ENCODE measurements at regions not wholly inside any gene's neighbourhood (a gene's known extent, or its start where the extent isn't known, plus 50 kb on each side); places are given as distances from the start of the nearest gene placed in this dataset.

DNA sequence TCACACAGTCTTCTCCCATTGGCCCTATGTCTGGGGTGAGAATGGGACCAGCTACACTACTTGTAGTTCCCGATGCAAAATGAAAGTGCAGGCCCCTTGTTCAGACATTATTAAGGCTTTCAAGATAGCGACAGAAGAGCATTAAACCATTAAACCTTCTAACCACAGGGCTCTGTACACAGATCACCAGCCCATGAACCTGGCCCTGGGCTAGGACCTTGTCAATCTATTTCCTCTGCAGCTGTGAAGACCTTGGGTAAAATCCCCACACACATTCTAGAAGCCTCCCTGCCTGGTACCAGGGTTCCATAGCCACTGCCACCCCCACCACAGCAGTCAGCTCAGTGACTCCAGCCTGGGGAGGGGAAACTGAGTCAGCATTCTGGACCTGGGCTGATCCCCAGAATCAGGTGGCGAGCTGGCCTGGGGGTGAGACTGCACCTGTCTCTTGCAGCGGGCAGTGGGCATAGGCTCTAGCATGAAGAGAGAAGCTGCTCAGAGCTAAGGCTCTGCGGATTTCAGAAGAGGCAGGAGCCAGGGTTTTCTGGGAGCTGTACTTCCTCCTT, 119.7 kb upstream of the LHX1 start:
- TF ChIP-seq, protein P1, sequence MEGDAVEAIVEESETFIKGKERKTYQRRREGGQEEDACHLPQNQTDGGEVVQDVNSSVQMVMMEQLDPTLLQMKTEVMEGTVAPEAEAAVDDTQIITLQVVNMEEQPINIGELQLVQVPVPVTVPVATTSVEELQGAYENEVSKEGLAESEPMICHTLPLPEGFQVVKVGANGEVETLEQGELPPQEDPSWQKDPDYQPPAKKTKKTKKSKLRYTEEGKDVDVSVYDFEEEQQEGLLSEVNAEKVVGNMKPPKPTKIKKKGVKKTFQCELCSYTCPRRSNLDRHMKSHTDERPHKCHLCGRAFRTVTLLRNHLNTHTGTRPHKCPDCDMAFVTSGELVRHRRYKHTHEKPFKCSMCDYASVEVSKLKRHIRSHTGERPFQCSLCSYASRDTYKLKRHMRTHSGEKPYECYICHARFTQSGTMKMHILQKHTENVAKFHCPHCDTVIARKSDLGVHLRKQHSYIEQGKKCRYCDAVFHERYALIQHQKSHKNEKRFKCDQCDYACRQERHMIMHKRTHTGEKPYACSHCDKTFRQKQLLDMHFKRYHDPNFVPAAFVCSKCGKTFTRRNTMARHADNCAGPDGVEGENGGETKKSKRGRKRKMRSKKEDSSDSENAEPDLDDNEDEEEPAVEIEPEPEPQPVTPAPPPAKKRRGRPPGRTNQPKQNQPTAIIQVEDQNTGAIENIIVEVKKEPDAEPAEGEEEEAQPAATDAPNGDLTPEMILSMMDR (conservative IDR thresholded peaks at IDR 0.05; ENCODE audit: low read depth, low read length) = no peak
- DNase-seq (ENCODE audit: low read depth) = no peak
- no peak overlapping the region for H3K4me3 ChIP-seq (ENCODE audit: low read depth, low read length)

DNA sequence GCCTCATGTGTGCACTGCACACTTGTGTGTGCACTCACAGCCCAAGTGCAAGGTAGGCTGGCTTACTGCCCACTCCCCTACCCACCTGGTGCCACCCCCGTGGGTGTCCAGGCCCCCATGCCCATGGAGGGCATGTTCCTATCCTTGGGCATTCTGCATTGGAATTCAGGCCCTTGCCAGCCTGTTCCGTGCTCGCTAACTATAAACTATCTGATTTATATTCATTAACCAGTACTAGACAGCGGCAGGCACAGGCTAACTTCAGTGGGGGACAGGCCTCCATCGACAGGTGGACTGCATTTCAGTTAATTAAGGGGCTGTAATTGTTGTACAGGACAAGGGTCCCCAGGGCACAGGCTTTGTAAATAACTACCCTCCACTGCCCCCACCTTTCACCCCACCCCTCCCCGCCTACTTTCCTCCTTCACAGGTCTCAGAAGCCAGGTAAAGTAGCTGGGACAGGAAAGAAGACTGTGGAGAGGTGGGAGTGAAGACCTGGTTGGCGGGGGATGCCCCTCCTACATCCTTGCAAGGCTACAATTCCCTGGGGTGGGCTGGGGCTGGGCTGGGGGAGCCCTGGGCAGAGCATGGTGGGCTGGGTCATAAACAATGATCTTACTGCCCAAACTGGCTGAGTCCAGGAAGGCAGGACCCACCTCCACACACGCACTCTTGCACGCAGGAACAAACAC, 119.0 kb upstream of the LHX1 start:
- TF ChIP-seq, protein P1 (conservative IDR thresholded peaks at IDR 0.05; ENCODE audit: low read depth, low read length) = no peak
- no peak for DNase-seq (ENCODE audit: low read depth)
- H3K4me3 ChIP-seq (ENCODE audit: low read depth, low read length) = no peak overlapping the region

DNA sequence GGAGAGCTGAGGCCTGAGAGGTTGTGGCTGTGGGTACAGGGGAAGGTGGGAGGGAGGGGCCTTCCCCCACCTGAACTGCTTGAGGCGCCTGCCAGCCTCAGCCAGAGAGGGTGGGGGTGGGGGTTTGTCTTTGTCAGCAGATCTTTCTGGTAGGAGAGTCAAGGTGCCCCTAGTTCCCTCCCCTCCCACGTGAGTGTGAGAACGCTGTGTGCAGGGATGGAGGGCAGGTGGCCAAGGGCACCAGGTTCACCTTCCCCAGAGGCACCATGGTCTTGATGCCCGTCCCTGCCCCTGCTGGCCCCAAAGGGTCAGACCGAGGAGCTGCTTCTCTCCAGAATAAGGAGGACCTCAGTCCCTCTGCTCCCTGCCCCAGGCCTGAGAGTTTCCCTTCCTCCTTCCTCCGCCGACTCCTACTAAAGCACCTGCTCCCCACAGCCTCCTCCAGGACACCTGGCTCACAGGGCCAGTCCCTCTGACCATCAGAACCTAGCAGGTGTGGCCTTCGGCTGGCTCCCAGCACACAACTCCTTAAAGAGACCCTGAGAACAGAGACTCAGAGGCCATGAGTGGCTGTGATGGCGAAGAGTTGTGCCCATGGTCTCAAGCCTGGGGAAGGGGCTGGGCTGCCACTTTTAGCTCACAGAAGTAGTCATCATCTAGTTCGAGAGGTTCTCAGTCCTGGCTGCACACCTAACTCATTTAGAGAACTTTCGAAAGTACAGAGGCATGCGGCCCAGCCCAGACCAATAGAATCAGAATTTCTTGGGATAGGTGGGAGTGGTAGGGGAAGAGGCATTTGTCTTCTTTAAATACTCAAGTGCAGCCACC, 113.2 kb upstream of the LHX1 start:
- TF ChIP-seq, protein P1 (conservative IDR thresholded peaks at IDR 0.05; ENCODE audit: low read depth, low read length) = no peak
- no peak for DNase-seq (ENCODE audit: low read depth)
- H3K4me3 ChIP-seq (ENCODE audit: low read depth, low read length) = no peak overlapping the region

DNA sequence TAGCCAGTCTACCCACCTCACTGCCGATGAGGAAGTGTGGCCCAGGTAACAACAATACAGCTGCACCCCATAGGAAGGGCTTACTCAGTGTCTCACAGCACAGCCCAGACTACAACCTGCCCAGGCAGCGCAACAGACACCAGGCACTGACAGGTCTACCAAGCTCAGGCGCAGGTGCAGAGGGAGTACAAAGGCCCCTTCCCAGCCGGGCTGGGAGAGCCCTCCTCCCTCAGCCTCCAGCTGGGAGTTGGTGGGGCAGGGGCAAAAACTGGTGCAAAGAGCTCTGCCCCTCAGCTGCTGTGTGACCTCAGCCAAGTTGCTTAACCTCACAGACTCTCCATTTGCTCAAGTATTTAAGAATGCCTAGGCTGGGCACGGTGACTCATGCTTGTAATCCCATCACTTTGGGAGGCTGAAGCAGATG, 112.6 kb upstream of the LHX1 start:
- no peak overlapping the region for H3K4me3 ChIP-seq (ENCODE audit: low read depth, low read length)
- no peak for DNase-seq (ENCODE audit: low read depth)
- TF ChIP-seq, protein P1 (conservative IDR thresholded peaks at IDR 0.05; ENCODE audit: low read depth, low read length) = no peak

DNA sequence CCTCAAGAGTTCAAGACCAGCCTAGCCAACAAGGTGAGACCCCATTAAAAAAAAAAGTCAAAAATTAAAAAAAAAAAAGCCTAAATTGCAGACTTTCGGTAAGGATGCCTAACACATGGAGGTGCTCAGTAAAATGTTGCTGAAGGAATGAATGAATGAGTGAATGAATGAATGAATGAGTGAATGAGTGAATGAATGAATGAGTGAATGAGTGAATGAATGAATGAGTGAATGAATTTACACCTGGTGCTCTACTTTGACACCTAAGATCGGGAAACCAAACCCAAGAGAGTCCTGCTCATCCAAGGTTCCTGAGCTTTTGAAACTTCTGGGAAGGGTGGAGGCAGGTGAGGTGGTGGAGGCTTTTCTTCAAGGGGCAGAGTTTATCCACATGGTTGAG, 112.2 kb upstream of the LHX1 start:
- H3K4me3 ChIP-seq (ENCODE audit: low read depth, low read length) = no peak overlapping the region
- no peak for DNase-seq (ENCODE audit: low read depth)
- TF ChIP-seq, protein P1 (conservative IDR thresholded peaks at IDR 0.05; ENCODE audit: low read depth, low read length) = no peak

DNA sequence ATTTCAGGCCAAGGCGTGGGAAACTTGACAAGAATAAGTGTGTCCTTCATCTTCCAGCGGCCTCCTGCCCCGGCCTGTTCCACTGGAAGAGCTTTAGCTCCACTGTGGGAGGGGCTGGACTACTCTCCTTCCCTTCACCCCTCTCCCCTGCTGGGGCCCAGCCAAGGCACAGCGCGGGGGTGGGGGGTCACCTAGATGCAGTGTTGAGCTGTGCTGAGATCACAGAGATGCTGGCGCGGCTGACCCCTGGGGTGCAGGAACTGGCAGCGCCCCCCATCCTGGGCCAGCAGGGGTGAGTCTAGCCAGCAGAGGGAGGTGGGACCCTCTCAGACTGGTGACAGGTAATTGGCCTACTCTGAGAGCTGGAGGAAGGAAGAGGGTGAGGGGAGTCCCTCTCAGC, 111.8 kb upstream of the LHX1 start:
- no peak for DNase-seq (ENCODE audit: low read depth)
- H3K4me3 ChIP-seq (ENCODE audit: low read depth, low read length) = no peak overlapping the region
- TF ChIP-seq, protein P1 (conservative IDR thresholded peaks at IDR 0.05; ENCODE audit: low read depth, low read length) = no peak

Measured in epithelial cell of proximal tubule (primary cell).